GM12875 (cell line): ENCODE measurements at regions not wholly inside any gene's neighbourhood (a gene's known extent, or its start where the extent isn't known, plus 50 kb on each side); places are given as distances from the start of the nearest gene placed in this dataset.

Source experiments
- H3K4me3 ChIP-seq: one replicate; pipeline ENCODE4 v1.5.1; 2011; ENCODE audit warnings: low read depth, low read length, control low read depth
- TF ChIP-seq, protein P1 (sequence below): IDR thresholded peaks from 2 replicates; pipeline ENCODE4 v1.5.1; 2011; ENCODE audit warnings: low read depth, mild to moderate bottlenecking, control low read depth, inconsistent platforms, low read length, moderate library complexity, borderline replicate concordance; ENCODE audit not compliant: insufficient read depth

DNA sequence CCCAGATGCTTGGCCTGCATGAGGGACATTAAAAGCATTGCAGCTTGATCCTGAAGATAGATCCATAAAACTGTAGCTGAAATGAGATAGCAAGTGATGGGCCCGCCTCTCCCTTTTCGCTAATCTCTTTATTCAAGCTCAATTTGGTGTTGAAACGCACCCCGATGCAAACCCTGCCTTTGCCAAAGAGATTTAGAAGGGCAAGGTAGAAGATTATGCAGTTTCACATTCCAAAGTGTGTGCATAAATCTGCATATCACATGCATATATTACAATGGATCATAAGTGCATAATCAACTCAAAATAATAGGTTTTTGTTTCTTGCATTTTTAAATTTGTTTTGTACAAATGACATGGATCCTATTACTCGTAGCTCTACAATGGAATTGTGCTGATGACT, 80.1 kb upstream of the SHANK2 start:
- TF ChIP-seq, protein P1, sequence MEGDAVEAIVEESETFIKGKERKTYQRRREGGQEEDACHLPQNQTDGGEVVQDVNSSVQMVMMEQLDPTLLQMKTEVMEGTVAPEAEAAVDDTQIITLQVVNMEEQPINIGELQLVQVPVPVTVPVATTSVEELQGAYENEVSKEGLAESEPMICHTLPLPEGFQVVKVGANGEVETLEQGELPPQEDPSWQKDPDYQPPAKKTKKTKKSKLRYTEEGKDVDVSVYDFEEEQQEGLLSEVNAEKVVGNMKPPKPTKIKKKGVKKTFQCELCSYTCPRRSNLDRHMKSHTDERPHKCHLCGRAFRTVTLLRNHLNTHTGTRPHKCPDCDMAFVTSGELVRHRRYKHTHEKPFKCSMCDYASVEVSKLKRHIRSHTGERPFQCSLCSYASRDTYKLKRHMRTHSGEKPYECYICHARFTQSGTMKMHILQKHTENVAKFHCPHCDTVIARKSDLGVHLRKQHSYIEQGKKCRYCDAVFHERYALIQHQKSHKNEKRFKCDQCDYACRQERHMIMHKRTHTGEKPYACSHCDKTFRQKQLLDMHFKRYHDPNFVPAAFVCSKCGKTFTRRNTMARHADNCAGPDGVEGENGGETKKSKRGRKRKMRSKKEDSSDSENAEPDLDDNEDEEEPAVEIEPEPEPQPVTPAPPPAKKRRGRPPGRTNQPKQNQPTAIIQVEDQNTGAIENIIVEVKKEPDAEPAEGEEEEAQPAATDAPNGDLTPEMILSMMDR: no peak
- H3K4me3 ChIP-seq: no peak overlapping the region

DNA sequence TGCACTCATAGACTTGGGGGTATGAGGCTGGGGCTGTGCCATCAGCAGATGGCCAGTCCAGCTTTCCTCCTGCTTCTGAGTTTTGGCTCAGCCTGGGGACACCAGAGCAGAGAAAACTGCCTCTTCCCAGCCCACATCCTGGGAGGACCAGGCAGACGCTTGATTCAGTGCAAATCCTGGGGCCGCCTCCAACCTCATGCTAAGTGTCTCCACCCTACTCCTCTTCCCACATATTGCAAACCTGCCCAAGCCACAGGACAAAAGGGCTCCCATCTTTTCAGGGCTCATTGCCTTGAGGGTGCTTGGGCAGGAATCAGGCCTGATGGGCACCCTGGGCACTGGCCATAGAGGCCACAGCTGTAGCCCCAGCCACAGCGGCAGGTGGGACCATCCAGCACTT, 79.7 kb upstream of the SHANK2 start:
- no peak overlapping the region for H3K4me3 ChIP-seq
- TF ChIP-seq, protein P1: no peak

DNA sequence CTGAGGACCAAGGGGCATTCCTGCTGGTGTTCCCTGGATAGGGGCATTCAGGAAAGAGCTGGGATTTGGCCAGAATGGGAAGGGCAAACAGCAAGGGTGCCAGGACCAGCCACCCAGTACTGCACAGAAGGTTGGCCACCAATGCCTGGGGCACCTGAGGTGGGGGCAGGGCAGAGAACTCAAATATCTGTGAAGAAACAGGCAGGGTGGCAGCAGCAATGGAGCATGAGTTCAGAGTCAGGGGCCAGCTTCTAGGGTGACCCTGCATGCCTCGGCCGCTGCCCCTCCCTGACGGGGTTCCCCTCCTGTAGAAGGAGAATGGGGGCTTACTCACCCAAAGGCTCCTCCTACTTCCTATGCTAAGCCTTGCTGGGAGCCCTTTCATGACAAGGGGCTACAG, 79.3 kb upstream of the SHANK2 start:
- TF ChIP-seq, protein P1: no peak
- no peak overlapping the region for H3K4me3 ChIP-seq

DNA sequence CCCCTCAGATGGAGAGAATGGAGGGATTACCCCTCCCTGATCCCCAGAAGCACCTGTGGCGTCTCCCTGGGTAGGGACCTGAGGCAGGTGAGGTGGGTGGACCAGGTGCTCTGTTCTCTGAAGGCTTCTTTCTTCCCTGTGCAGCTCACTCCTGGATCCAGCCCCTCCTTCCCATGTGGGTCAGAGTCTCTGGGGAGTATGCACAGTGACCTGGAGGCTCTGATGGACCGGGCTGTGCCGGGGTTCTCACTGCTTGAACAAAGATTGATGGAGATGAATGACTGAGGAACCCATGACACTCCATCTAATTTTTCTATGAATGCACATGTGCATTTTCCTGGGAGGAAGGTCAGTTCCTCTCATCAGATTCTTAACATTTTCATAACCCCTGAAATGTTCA, 78.6 kb upstream of the SHANK2 start:
- no peak overlapping the region for H3K4me3 ChIP-seq
- TF ChIP-seq, protein P1: no peak

DNA sequence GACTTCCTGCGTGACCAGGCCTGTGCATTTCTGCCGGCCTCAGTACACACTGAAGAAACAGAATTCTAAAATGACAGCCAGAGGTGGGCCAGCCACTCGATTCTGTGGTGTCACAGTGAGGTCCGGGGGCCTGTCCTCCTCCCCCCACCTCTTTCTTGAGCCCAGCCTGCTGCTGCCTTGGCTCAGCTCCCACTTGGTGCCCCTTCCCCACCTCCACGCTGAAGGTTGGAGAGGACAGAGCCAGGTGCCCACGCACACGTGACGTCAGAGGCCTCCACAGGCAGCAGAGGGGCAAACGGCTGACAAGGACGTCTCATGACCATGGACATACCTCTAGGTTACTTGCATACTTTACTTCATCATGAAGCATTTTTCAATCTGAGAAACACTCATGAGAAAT, 78.0 kb upstream of the SHANK2 start:
- TF ChIP-seq, protein P1: no peak
- H3K4me3 ChIP-seq: no peak overlapping the region

DNA sequence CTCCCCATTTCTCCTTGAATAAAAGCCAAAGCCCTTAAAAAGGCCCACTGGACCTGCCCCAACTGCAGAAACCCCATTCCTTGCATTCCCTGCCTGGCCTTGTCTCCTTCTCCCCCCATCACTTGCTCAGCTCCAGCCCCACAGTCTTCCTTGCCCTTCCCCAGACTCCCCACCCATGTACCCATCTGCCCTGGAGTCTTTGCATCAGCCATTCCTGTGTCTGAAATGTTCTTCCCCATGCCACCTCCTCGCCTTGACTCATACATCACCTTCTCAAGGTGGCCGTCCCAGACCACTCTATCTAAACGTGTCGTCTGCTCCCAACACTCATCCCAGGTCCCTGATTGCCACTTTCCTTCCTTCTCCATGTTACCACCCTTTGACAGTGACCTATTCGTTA, 77.4 kb upstream of the SHANK2 start:
- no peak overlapping the region for H3K4me3 ChIP-seq
- TF ChIP-seq, protein P1: no peak

DNA sequence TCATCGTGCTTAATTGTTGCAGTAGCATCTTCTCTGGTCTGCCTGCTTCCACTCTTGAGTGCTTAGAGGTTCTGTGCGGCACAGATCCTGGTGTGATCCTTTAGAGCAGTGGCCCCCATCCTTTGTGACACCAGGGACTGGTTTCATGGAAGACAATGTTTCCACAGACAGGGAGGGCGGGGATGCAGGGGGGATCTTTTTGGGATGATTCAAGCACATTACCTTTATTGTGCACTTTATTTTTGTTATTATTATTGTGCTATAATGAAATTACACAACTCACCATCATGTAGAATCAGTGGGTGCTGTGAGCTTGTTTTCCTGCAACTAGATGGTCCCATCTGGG, 76.8 kb upstream of the SHANK2 start:
- TF ChIP-seq, protein P1: no peak

More for the DNA sequence above, 76.8 kb upstream of the SHANK2 start:
- H3K4me3 ChIP-seq: no peak overlapping the region
